ENCODE measurements at regions not wholly inside any gene's neighbourhood (a gene's known extent, or its start where the extent isn't known, plus 50 kb on each side); places are given as distances from the start of the nearest gene placed in this dataset.

DNA sequence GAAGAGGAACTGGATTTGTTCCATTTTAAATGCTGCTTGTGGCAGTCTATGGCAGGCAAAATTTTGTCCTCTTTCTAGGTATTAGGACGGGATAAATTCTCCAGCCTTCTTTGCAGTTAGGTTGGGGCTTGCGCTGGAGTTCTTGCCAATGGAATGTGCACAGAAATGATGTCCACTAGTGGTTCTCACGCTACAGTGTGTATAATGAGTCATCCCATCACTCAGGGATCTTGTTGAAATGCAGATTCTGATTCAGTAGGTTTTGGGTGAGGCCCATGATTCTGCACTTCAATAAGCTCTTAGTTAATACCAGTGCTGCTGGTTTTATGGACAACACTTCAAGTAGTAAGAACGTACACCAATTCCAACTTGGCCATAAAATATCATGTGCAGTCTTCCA is 317.6 kb upstream of the KLF4 start:
- H3K27me3 Mint-ChIP-seq: peaks cover 3% of the 10 kb centered on the region
- no peaks in the 10 kb centered on the region for H3K9me3 Mint-ChIP-seq
- POLR2A ChIA-PET: no interaction called here
- no peaks in the 10 kb centered on the region for H3K4me1 Mint-ChIP-seq
- no peak for DNase-seq
- intact Hi-C loops (cut with micrococcal nuclease): no loop called here
- CTCF ChIA-PET: no interaction called here
- H3K36me3 Mint-ChIP-seq (ENCODE audit: low read depth): no peaks in the 10 kb centered on the region
- no peak for ATAC-seq (ENCODE audit: low read depth)
- no peak overlapping the region for H3K27ac Mint-ChIP-seq
- H3K4me3 Mint-ChIP-seq: no peak overlapping the region
- TF ChIP-seq, protein P1, sequence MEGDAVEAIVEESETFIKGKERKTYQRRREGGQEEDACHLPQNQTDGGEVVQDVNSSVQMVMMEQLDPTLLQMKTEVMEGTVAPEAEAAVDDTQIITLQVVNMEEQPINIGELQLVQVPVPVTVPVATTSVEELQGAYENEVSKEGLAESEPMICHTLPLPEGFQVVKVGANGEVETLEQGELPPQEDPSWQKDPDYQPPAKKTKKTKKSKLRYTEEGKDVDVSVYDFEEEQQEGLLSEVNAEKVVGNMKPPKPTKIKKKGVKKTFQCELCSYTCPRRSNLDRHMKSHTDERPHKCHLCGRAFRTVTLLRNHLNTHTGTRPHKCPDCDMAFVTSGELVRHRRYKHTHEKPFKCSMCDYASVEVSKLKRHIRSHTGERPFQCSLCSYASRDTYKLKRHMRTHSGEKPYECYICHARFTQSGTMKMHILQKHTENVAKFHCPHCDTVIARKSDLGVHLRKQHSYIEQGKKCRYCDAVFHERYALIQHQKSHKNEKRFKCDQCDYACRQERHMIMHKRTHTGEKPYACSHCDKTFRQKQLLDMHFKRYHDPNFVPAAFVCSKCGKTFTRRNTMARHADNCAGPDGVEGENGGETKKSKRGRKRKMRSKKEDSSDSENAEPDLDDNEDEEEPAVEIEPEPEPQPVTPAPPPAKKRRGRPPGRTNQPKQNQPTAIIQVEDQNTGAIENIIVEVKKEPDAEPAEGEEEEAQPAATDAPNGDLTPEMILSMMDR (IDR thresholded peaks at IDR 0.05): no peak

DNA sequence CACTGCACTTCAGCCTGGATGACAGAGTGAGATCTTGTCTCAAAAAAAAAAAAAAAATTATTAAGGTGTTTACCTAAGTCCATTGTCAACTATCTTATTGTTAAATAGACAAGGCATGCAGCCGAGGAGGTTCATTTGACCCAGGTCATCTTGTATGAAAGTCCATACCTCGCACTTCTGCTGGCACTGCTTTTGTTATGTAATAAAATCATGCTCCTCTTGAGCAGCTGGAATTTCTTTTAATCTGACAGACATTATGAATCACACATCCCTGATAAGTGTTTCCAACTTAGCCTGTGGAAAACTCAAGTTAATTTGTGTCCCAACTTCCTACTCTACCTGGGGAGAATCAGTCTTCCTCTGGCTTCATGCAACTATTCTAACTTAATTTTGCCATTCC is 315.6 kb upstream of the KLF4 start:
- Mint-ChIP-seq H3K27me3 (peaks cover 3% of the 10 kb centered on the region), H3K9me3 (no peaks in the 10 kb centered on the region), H3K36me3 (ENCODE audit: low read depth) (no peaks in the 10 kb centered on the region), H3K27ac (no peak overlapping the region), H3K4me1 (no peaks in the 10 kb centered on the region), H3K4me3 (no peak overlapping the region)
- no peak for ATAC-seq (ENCODE audit: low read depth)
- POLR2A ChIA-PET: no interaction called here
- intact Hi-C loops (cut with micrococcal nuclease): no loop called here
- no peak for DNase-seq
- CTCF ChIA-PET: no interaction called here
- TF ChIP-seq, protein P1 (IDR thresholded peaks at IDR 0.05): no peak

DNA sequence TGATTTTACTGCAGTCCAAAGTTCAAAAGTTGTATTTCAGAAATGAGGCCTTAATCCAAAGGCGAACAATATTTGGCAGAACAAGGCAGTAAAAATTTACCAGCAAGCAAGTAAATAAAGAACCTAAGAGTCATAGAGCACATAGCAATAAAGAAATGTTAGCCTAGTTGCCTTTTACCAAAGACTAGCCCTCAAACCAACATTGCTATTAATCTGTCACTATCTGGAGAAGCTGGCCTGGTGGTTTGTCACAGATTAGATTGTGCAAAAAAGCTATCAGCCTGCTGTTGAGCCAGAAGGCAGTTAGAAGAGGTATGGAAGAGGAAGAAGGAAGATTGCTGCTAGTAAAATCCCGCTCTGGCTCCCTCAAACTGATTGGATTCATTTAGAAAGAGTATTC is 304.7 kb upstream of the KLF4 start:
- H3K36me3 Mint-ChIP-seq (ENCODE audit: low read depth): no peaks in the 10 kb centered on the region

DNA sequence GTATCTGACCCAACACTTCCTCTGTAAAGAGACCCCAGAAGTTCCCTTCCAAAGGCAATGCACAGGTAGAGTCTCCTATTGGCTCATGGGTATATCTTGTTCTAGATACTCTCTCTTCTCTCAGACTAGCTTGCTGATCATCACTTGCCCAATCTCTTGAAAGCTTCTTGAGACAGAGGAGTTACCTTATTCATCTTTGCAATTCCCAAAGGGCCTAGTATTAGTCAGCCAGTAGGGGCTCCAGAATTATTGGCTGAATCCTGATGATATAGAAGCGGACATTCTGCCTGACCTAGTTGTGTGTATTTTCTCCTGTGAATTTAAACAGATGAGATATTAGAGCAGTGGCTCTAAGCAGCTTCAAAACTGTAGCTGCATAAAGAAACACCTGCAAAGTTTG is 304.0 kb upstream of the KLF4 start:
- Mint-ChIP-seq H3K36me3 (ENCODE audit: low read depth) (no peaks in the 10 kb centered on the region), H3K27ac (no peak overlapping the region), H3K4me3 (no peak overlapping the region), H3K4me1 (no peaks in the 10 kb centered on the region), H3K27me3 (peaks cover 6% of the 10 kb centered on the region), H3K9me3 (peaks cover 4% of the 10 kb centered on the region)
- ChIA-PET CTCF (no interaction called here), POLR2A (no interaction called here)
- DNase-seq: no peak
- TF ChIP-seq, protein P1 (IDR thresholded peaks at IDR 0.05): no peak
- intact Hi-C loops (cut with micrococcal nuclease): no loop called here
- no peak for ATAC-seq (ENCODE audit: low read depth)

More for the DNA sequence above, 304.7 kb upstream of the KLF4 start:
- Mint-ChIP-seq H3K27ac (no peak overlapping the region), H3K9me3 (peaks cover 4% of the 10 kb centered on the region), H3K27me3 (peaks cover 3% of the 10 kb centered on the region), H3K4me1 (no peaks in the 10 kb centered on the region), H3K4me3 (no peak overlapping the region)
- CTCF ChIA-PET: no interaction called here
- intact Hi-C loops (cut with micrococcal nuclease): no loop called here
- POLR2A ChIA-PET: no interaction called here
- no peak for DNase-seq
- no peak for ATAC-seq (ENCODE audit: low read depth)
- TF ChIP-seq, protein P1 (IDR thresholded peaks at IDR 0.05): no peak

DNA sequence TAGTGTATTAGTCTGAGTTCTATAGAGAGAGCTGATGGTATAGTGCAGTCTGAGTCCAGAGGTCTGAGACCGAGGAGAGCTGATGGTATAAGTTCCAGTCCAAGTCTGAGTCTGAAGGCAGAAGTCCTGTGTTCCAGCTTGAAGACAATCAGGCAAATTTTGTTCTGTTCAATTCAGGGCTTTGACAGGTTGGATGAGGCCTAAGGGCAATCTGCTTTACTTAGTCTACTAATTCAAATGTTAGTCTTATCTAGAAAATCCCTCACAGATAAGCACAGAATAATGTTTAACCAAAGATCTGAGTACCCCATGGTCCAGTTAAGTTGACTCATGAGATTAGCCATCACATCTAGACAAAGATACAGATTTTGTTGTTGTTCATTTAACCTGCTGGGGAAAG is 303.0 kb upstream of the KLF4 start:
- no peak overlapping the region for H3K27ac Mint-ChIP-seq
- ChIA-PET CTCF (no interaction called here), POLR2A (no interaction called here)
- TF ChIP-seq, protein P1 (IDR thresholded peaks at IDR 0.05): no peak
- H3K4me1 Mint-ChIP-seq: no peaks in the 10 kb centered on the region
- no peak overlapping the region for H3K4me3 Mint-ChIP-seq
- ATAC-seq (ENCODE audit: low read depth): no peak
- H3K36me3 Mint-ChIP-seq (ENCODE audit: low read depth): no peaks in the 10 kb centered on the region
- DNase-seq: no peak
- peaks cover 11% of the 10 kb centered on the region for H3K27me3 Mint-ChIP-seq
- intact Hi-C loops (cut with micrococcal nuclease): no loop called here
- H3K9me3 Mint-ChIP-seq: peaks cover 4% of the 10 kb centered on the region
